HCT116 (cell line): ENCODE measurements at regions not wholly inside any gene's neighbourhood (a gene's known extent, or its start where the extent isn't known, plus 50 kb on each side); places are given as distances from the start of the nearest gene placed in this dataset.

Experiments used
- ATAC-seq: fragments of 200-7000 bp; cut with Tn5 transposase; 2 replicates; pipeline ENCODE4 v1.9.1; 2020; ENCODE audit warnings: mild to moderate bottlenecking, moderate library complexity
- BruUV-seq: library from RNA; stranded (reverse); fragments of 400-500 nt; replicated peaks from 2 replicates; lab custom pipeline; 2021; lab: Mats Ljungman, UMichigan
- CTCF ChIA-PET: fragments of 300-600 bp; sonication (Branson Sonifier 250); formaldehyde crosslinking; loops from one replicate; lab custom pipeline; 2021; ENCODE audit warnings: antibody characterized with exemption; lab: Charles Lee
- POLR2A ChIA-PET: fragments of 300-600, 350-600 bp; sonication (Branson Sonifier 250); formaldehyde crosslinking; loops from one replicate; lab custom pipeline; 2021; ENCODE audit warnings: antibody characterized with exemption; lab: Charles Lee
- RAD21 ChIA-PET, 2 experiments: fragments of 300-600 bp; sonication (Branson Sonifier 250); formaldehyde crosslinking; loops; one replicate each; lab custom pipeline; 2023; ENCODE audit warnings: low total read pairs in 2 of 2; ENCODE audit not compliant: uncharacterized antibody in 2 of 2, unreplicated experiment in 2 of 2, low non-redundant PET in 1 of 2; lab: Charles Lee
- DNase-seq: peaks from one replicate; pipeline ENCODE4 v3.0.0-alpha.2; 2010; ENCODE audit warnings: low read depth, low spot score
- H2AFZ ChIP-seq: fragments of 200-600 bp; shearing (Covaris generic), sonication (generic); 2 replicates; pipeline ENCODE4 v1.6.1; 2017; ENCODE audit warnings: low read depth, mixed run types, mixed read lengths, antibody characterized with exemption, low read length; ENCODE audit not compliant: poor library complexity, severe bottlenecking
- H3K27ac ChIP-seq: 2 replicates; pipeline ENCODE4 v1.5.1; 2012; ENCODE audit warnings: low read depth, low read length
- H3K27me3 ChIP-seq: fragments of 200-600 bp; sonication (generic); 2 replicates; pipeline ENCODE4 v1.6.1; 2016; ENCODE audit warnings: mixed run types, low read length, mixed read lengths; ENCODE audit not compliant: insufficient read depth
- H3K36me3 ChIP-seq, 2 experiments: fragments of 200-500 bp in 1 of 2; fragments of 200-600 bp in 1 of 2; sonication (Bioruptor generic) in 1 of 2; sonication (generic) in 1 of 2; 2 replicates each; pipeline versions ENCODE4 v1.5.1 to v1.6.1; 2014 to 2016; ENCODE audit warnings: low read length in 2 of 2, inconsistent platforms in 1 of 2, mixed read lengths in 1 of 2, mixed run types in 1 of 2; ENCODE audit not compliant: insufficient read depth in 2 of 2, control insufficient read depth in 1 of 2
- H3K4me1 ChIP-seq, 2 experiments: fragments of 200-600 bp in 1 of 2; sonication (generic) in 1 of 2; 2 replicates each; pipeline versions ENCODE4 v1.5.1 to v1.6.1; 2012 to 2017; ENCODE audit warnings: low read length in 2 of 2, inconsistent platforms in 1 of 2, mild to moderate bottlenecking in 1 of 2, mixed read lengths in 1 of 2, mixed run types in 1 of 2, moderate library complexity in 1 of 2; ENCODE audit not compliant: insufficient read depth in 2 of 2, control insufficient read depth in 1 of 2
- H3K4me2 ChIP-seq: fragments of 200-600 bp; sonication (generic); 2 replicates; pipeline ENCODE4 v1.6.1; 2017; ENCODE audit warnings: mixed run types, low read length, mixed read lengths
- H3K4me3 ChIP-seq, 2 experiments: fragments of 200-600 bp in 1 of 2; sonication (generic) in 1 of 2; replicated peaks in 1 of 2; 2 replicates each; pipeline ENCODE4 v1.5.1; 2011 to 2016; ENCODE audit warnings: low read length in 2 of 2, control low read depth in 1 of 2, low read depth in 1 of 2, mild to moderate bottlenecking in 1 of 2, mixed read lengths in 1 of 2, mixed run types in 1 of 2
- H3K79me2 ChIP-seq: fragments of 200-600 bp; sonication (generic); 2 replicates; pipeline ENCODE4 v1.6.1; 2017; ENCODE audit warnings: mild to moderate bottlenecking, mixed run types, low read length, moderate library complexity, mixed read lengths; ENCODE audit not compliant: insufficient read depth
- H3K9ac ChIP-seq: fragments of 200-600 bp; sonication (generic); 2 replicates; pipeline ENCODE4 v1.6.1; 2016; ENCODE audit warnings: low read length, mixed read lengths
- H3K9me2 ChIP-seq: fragments of 200-600 bp; sonication (generic), shearing (Covaris generic); 2 replicates; pipeline ENCODE4 v1.6.1; 2017; ENCODE audit warnings: mixed run types, mild to moderate bottlenecking, moderate library complexity; ENCODE audit not compliant: insufficient read depth
- H3K9me3 ChIP-seq, 2 experiments: fragments of 200-500 bp in 1 of 2; fragments of 200-600 bp in 1 of 2; sonication (Bioruptor generic) in 1 of 2; sonication (generic) in 1 of 2; 2 replicates each; pipeline ENCODE4 v1.6.1; 2014 to 2017; ENCODE audit warnings: low read length in 2 of 2, mixed read lengths in 2 of 2, inconsistent platforms in 1 of 2, low read depth in 1 of 2, mild to moderate bottlenecking in 1 of 2, mixed run types in 1 of 2, moderate library complexity in 1 of 2; ENCODE audit not compliant: control insufficient read depth in 1 of 2, insufficient read depth in 1 of 2
- H4K20me1 ChIP-seq: fragments of 200-600 bp; sonication (generic), shearing (Covaris generic); 2 replicates; pipeline ENCODE4 v1.6.1; 2017; ENCODE audit warnings: mixed run types, mild to moderate bottlenecking, moderate library complexity; ENCODE audit not compliant: insufficient read depth
- ELF1 ChIP-seq: IDR thresholded peaks from 2 replicates; pipeline ENCODE4 v1.6.1; 2012; ENCODE audit warnings: low read depth, borderline replicate concordance
- FOSL1 ChIP-seq: IDR thresholded peaks from 2 replicates; pipeline ENCODE4 v1.6.1; 2012; ENCODE audit warnings: low read depth
- POLR2AphosphoS5 ChIP-seq: IDR thresholded peaks from 2 replicates; pipeline ENCODE4 v1.6.1; 2011; ENCODE audit warnings: mild to moderate bottlenecking, low read depth, low read length, moderate library complexity
- RAD21 ChIP-seq: IDR thresholded peaks from 2 replicates; pipeline ENCODE4 v1.6.1; 2012; ENCODE audit warnings: low read depth, mild to moderate bottlenecking
- ZFX ChIP-seq: fragments of 450-650 bp; IDR thresholded peaks from 2 replicates; pipeline ENCODE4 v1.6.1; 2017
- ZNF274 ChIP-seq: fragments of 200-500 bp; sonication (Bioruptor generic); IDR thresholded peaks from 2 replicates; pipeline ENCODE4 v1.6.1; 2014; ENCODE audit warnings: mild to moderate bottlenecking, low read depth, low read length, inconsistent platforms
- intact Hi-C: fragments of 100-400 bp; cut with micrococcal nuclease; formaldehyde crosslinking; loops from 2 replicates; pipeline ENCODE4 v1.10.0; 2022

DNA sequence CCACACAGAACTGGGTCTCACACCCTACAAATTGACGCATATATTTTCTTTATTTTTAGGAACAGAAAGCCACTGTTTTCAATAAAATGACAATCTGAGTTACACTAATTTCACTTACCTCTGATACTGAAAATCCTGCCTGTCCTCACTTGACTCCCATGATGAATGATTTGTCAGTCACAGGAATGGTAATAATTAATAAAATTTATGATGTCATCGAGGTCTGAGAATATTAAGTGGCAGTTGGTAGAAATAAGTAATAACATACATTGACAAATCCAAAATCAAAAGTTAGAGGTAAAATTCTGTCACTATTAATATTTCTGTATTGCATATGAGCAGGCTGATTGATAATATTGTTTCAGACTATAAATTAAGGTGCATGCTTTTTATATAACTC, 418.7 kb upstream of the RGS18 start:
- H3K9ac ChIP-seq, result no peak overlapping the region
- no TSS peak for BruUV-seq
- no peak overlapping the region for H3K4me3 ChIP-seq
- no peaks in the 10 kb centered on the region for H3K36me3 ChIP-seq
- TF ChIP-seq FOSL1 (no peak), ZFX (no peak), POLR2AphosphoS5 (no peak), ZNF274 (no peak)
- TF ChIP-seq, all 23 proteins: peak for 0
- Histone ChIP-seq H3K79me2 (no peaks in the 10 kb centered on the region), H3K4me2 (no peak overlapping the region), H3K9me2 (no peaks in the 10 kb centered on the region), H3K9me3 (no peaks in the 10 kb centered on the region), H3K27ac (no peak overlapping the region), H3K4me1 (no peaks in the 10 kb centered on the region), H4K20me1 (no peaks in the 10 kb centered on the region), H3K27me3 (no peaks in the 10 kb centered on the region), H2AFZ (no peak overlapping the region)
- CTCF ChIA-PET, result no interaction called here
- DNase-seq (no peak), ATAC-seq (no peak)
- POLR2A ChIA-PET, result no interaction called here
- intact Hi-C loops, result no loop called here
- RAD21 ChIA-PET, result no interaction called here

DNA sequence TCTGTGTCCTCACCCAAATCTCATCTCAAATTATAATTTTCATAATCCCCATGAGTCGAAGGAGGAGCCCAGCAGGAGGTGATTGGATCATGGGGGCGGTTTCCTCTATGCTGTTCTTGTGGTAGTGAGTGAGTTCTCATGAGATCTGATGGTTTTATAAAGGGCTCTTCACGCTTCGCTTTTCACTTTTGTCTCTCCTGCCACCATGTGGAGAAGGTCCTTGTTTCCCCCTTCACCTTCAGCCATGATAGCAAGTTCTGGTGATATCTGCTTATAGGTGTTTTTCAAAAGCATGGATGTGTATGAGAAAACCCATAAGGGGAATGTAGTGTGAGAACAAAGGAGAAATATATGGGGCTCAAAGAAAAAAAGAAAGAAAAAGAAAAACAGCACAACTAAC, 405.9 kb upstream of the RGS18 start:
- TF ChIP-seq ELF1 (no peak), RAD21 (peak; percentile 19)
- DNase-seq (no peak), ATAC-seq (no peak)
- no peaks in the 10 kb centered on the region for H3K27me3 ChIP-seq
- no peaks in the 10 kb centered on the region for H3K9me2 ChIP-seq
- H3K36me3 ChIP-seq, result no peaks in the 10 kb centered on the region
- no peaks in the 10 kb centered on the region for H3K9me3 ChIP-seq
- intact Hi-C loops, result no loop called here
- BruUV-seq, result no TSS peak
- no peak overlapping the region for H3K9ac ChIP-seq
- POLR2A ChIA-PET, result no interaction called here
- H2AFZ ChIP-seq, result no peak overlapping the region
- no peak overlapping the region for H3K27ac ChIP-seq
- H3K4me2 ChIP-seq, result no peak overlapping the region
- H3K4me1 ChIP-seq, result no peaks in the 10 kb centered on the region
- RAD21 ChIA-PET, result no interaction called here
- no peaks in the 10 kb centered on the region for H3K79me2 ChIP-seq
- CTCF ChIA-PET, result no interaction called here
- H3K4me3 ChIP-seq, result no peak overlapping the region
- H4K20me1 ChIP-seq, result no peaks in the 10 kb centered on the region
